WTC11 (cell line): ENCODE measurements at regions not wholly inside any gene's neighbourhood (a gene's known extent, or its start where the extent isn't known, plus 50 kb on each side); places are given as distances from the start of the nearest gene placed in this dataset.

Source experiments
- ATAC-seq: fragments of 200-7000 bp; cut with Tn5 transposase; 2 replicates; pipeline ENCODE4 v1.10.0; 2021; ENCODE audit warnings: mild to moderate bottlenecking, moderate library complexity
- CTCF ChIA-PET: fragments of 300-600 bp; sonication (Branson Sonifier 250); formaldehyde crosslinking; loops from one replicate; lab custom pipeline; 2021; ENCODE audit warnings: antibody characterized with exemption; lab: Charles Lee
- POLR2A ChIA-PET: fragments of 350-600 bp; sonication (Branson Sonifier 250); formaldehyde crosslinking; loops from one replicate; lab custom pipeline; 2021; ENCODE audit warnings: antibody characterized with exemption; lab: Charles Lee
- DNase-seq: peaks from one replicate; pipeline ENCODE4 v3.0.0; 2021; ENCODE audit warnings: low spot score
- H3K27ac Mint-ChIP-seq: 2 replicates; pipeline ENCODE4 v1.8.0; 2021; ENCODE audit warnings: mixed read lengths
- H3K27me3 Mint-ChIP-seq: 2 replicates; pipeline ENCODE4 v1.8.0; 2021; ENCODE audit warnings: low read depth, mild to moderate bottlenecking, moderate library complexity, mixed read lengths
- H3K36me3 Mint-ChIP-seq: 2 replicates; pipeline ENCODE4 v1.8.0; 2021; ENCODE audit warnings: mixed read lengths
- H3K4me1 Mint-ChIP-seq: 2 replicates; pipeline ENCODE4 v1.8.0; 2022; ENCODE audit warnings: mixed read lengths
- H3K4me3 Mint-ChIP-seq: 2 replicates; pipeline ENCODE4 v1.8.0; 2021; ENCODE audit warnings: mild to moderate bottlenecking, moderate library complexity, mixed read lengths
- H3K9me3 Mint-ChIP-seq: 2 replicates; pipeline ENCODE4 v1.8.0; 2021; ENCODE audit warnings: mixed read lengths
- AR ChIP-seq: fragments of 250-450 bp; sonication (Bioruptor Pico); IDR thresholded peaks from 2 replicates; pipeline ENCODE4 v1.9.0; 2021; ENCODE audit warnings: mild to moderate bottlenecking
- CDX4 ChIP-seq: fragments of 250-450 bp; sonication (Bioruptor Pico); IDR thresholded peaks from 2 replicates; pipeline ENCODE4 v1.9.0; 2021; ENCODE audit warnings: moderate library complexity, mild to moderate bottlenecking, inconsistent platforms, borderline replicate concordance
- CTCF ChIP-seq: fragments of 200-600 bp; IDR thresholded peaks from 2 replicates; pipeline ENCODE4 v1.8.0; 2022; ENCODE audit warnings: antibody characterized with exemption
- HMGXB4 ChIP-seq: sonication (generic); formaldehyde crosslinking; IDR thresholded peaks from 2 replicates; pipeline ENCODE4 v1.8.1; 2023; ENCODE audit warnings: mild to moderate bottlenecking, moderate library complexity, missing genetic modification reagents
- NR1H2 ChIP-seq: sonication (generic); formaldehyde crosslinking; IDR thresholded peaks from 2 replicates; pipeline ENCODE4 v1.9.0; 2021; ENCODE audit warnings: mild to moderate bottlenecking, moderate library complexity, missing genetic modification reagents
- ZNF138 ChIP-seq: sonication (generic); formaldehyde crosslinking; conservative IDR thresholded peaks from 2 replicates; pipeline ENCODE4 v1.8.1; 2022; ENCODE audit warnings: mild to moderate bottlenecking, moderate library complexity, missing genetic modification reagents
- ZNF317 ChIP-seq: sonication (generic); formaldehyde crosslinking; IDR thresholded peaks from 2 replicates; pipeline ENCODE4 v1.8.1; 2023; ENCODE audit warnings: low read depth, mild to moderate bottlenecking, moderate library complexity, missing genetic modification reagents, borderline replicate concordance
- ZNF423 ChIP-seq: fragments of 250-450 bp; sonication (Bioruptor Pico); IDR thresholded peaks from 2 replicates; pipeline ENCODE4 v2.1.2; 2022; ENCODE audit warnings: mild to moderate bottlenecking, moderate library complexity
- ZNF425 ChIP-seq: fragments of 250-450 bp; sonication (Bioruptor Pico); conservative IDR thresholded peaks from 2 replicates; pipeline ENCODE4 v1.9.0; 2021; ENCODE audit warnings: mild to moderate bottlenecking
- ZNF532 ChIP-seq: fragments of 250-450 bp; sonication (Bioruptor Pico); IDR thresholded peaks from 2 replicates; pipeline ENCODE4 v1.9.0; 2021; ENCODE audit warnings: mild to moderate bottlenecking, borderline replicate concordance

- no peaks in the 10 kb centered on the region for H3K9me3 Mint-ChIP-seq
- no peaks in the 10 kb centered on the region for H3K27me3 Mint-ChIP-seq
- POLR2A ChIA-PET, result no interaction called here
- peaks cover 4% of the 10 kb centered on the region for H3K4me1 Mint-ChIP-seq
- no peak for ATAC-seq
- H3K4me3 Mint-ChIP-seq, result no peak overlapping the region
- H3K36me3 Mint-ChIP-seq, result no peaks in the 10 kb centered on the region
- no peak for DNase-seq
- TF ChIP-seq ZNF423 (CRISPR knock-in tag) (no peak), ZNF425 (CRISPR knock-in tag) (no peak), NR1H2 (CRISPR knock-in tag) (no peak), CDX4 (CRISPR knock-in tag) (no peak), CTCF (no peak), ZNF317 (CRISPR knock-in tag) (no peak), ZNF138 (CRISPR knock-in tag) (no peak), ZNF532 (CRISPR knock-in tag) (no peak), AR (no peak), HMGXB4 (CRISPR knock-in tag) (no peak)
- TF ChIP-seq, all 79 proteins: peak for 0
- H3K27ac Mint-ChIP-seq, result no peak overlapping the region
- CTCF ChIA-PET, result no interaction called here
Measured at GRCh38 chr1:162943622-162944021, 82.6 kb upstream of the CCDC190 start.
